ENCODE measurements at regions not wholly inside any gene's neighbourhood (a gene's known extent, or its start where the extent isn't known, plus 50 kb on each side); places are given as distances from the start of the nearest gene placed in this dataset.

DNA sequence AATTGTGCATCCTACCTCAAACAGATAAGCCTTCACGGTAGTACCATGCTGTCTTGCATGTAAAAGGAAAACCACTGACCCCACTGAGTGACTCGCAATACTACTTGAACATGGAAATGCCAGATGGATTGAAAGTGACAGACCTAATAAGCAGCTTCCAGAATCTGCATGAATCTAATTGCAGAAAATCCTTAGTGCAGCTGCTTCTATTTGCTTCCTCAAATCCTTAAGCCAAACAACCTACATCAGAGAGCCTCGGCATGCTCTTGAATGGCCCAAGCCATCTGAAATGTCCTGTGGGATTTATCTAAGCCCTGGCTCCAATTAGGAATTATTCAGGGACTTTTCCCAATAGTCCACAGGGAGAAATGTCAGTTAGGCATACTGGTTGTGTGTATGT, 509.5 kb upstream of the CELF2 start:
- no peaks in the 10 kb centered on the region for H3K36me3 Mint-ChIP-seq
- no peak for DNase-seq

DNA sequence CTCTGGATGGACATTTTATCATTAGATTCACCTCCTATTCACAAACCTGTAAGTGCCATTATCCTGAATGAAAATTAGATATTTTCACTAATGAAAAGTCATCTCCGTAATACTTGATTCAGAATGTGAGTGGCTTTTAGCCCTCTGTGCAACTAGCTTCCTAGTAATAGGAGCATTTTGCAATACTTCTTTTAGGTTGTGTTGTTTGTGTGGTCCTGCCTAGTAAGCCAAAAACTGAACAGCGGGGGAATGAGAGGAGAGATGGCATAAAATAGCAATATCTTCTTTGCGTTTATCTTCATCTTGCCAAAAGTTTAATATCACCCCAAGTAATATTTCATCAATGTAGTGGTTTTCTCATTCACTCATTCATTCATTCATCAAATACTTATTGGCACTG, 507.5 kb upstream of the CELF2 start:
- 86% methylated on average over 2 of the region's 3 CpGs for WGBS (ENCODE audit: insufficient coverage)
- no peaks in the 10 kb centered on the region for H3K36me3 Mint-ChIP-seq
- Histone ChIP-seq H3K27ac (ENCODE audit: low read length) (no peak overlapping the region), H3K27me3 (ENCODE audit: control insufficient read depth, insufficient read depth, low read length) (no peaks in the 10 kb centered on the region), H3K9me3 (ENCODE audit: control insufficient read depth, insufficient read depth, low read length) (no peaks in the 10 kb centered on the region), H3K4me1 (ENCODE audit: control insufficient read depth, insufficient read depth, low read length) (no peaks in the 10 kb centered on the region), H3K36me3 (ENCODE audit: control insufficient read depth, insufficient read depth, low read length) (no peaks in the 10 kb centered on the region), H3K4me3 (ENCODE audit: low read length) (no peak overlapping the region)
- H3K27me3 Mint-ChIP-seq (ENCODE audit: low read depth in 2 of 2) = peaks cover 2 to 13% of the 10 kb centered on the region in 2 donors
- intact Hi-C loops (cut with micrococcal nuclease) = no loop called here
- TF ChIP-seq, protein P1, sequence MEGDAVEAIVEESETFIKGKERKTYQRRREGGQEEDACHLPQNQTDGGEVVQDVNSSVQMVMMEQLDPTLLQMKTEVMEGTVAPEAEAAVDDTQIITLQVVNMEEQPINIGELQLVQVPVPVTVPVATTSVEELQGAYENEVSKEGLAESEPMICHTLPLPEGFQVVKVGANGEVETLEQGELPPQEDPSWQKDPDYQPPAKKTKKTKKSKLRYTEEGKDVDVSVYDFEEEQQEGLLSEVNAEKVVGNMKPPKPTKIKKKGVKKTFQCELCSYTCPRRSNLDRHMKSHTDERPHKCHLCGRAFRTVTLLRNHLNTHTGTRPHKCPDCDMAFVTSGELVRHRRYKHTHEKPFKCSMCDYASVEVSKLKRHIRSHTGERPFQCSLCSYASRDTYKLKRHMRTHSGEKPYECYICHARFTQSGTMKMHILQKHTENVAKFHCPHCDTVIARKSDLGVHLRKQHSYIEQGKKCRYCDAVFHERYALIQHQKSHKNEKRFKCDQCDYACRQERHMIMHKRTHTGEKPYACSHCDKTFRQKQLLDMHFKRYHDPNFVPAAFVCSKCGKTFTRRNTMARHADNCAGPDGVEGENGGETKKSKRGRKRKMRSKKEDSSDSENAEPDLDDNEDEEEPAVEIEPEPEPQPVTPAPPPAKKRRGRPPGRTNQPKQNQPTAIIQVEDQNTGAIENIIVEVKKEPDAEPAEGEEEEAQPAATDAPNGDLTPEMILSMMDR (IDR thresholded peaks at IDR 0.05) = no peak
- ATAC-seq (no peak), DNase-seq (no peak)
- no peaks in the 10 kb centered on the region for H3K4me1 Mint-ChIP-seq
- H3K9me3 Mint-ChIP-seq = no peaks in the 10 kb centered on the region
- no peak overlapping the region for H3K4me3 Mint-ChIP-seq
- no peak overlapping the region for H3K27ac Mint-ChIP-seq

More for the DNA sequence above, 509.5 kb upstream of the CELF2 start:
- no peaks in the 10 kb centered on the region for H3K36me3 ChIP-seq (ENCODE audit: control insufficient read depth, insufficient read depth, low read length)
- intact Hi-C loops (cut with micrococcal nuclease) = no loop called here
- no peaks in the 10 kb centered on the region for H3K9me3 ChIP-seq (ENCODE audit: control insufficient read depth, insufficient read depth, low read length)
- no peaks in the 10 kb centered on the region for H3K4me1 Mint-ChIP-seq
- no peaks in the 10 kb centered on the region for H3K4me1 ChIP-seq (ENCODE audit: control insufficient read depth, insufficient read depth, low read length)
- H3K9me3 Mint-ChIP-seq = no peaks in the 10 kb centered on the region
- TF ChIP-seq, protein P1 (IDR thresholded peaks at IDR 0.05) = no peak
- no peak overlapping the region for H3K4me3 Mint-ChIP-seq
- H3K27me3 Mint-ChIP-seq (ENCODE audit: low read depth in 2 of 2) = peaks cover 6 to 15% of the 10 kb centered on the region in 2 donors
- ATAC-seq = no peak
- WGBS (ENCODE audit: insufficient coverage) = 73% methylated on average over 3 of the region's 3 CpGs
- H3K27ac ChIP-seq (ENCODE audit: low read length) = no peak overlapping the region
- H3K27me3 ChIP-seq (ENCODE audit: control insufficient read depth, insufficient read depth, low read length) = no peaks in the 10 kb centered on the region
- H3K4me3 ChIP-seq (ENCODE audit: low read length) = no peak overlapping the region
- H3K27ac Mint-ChIP-seq = no peak overlapping the region

DNA sequence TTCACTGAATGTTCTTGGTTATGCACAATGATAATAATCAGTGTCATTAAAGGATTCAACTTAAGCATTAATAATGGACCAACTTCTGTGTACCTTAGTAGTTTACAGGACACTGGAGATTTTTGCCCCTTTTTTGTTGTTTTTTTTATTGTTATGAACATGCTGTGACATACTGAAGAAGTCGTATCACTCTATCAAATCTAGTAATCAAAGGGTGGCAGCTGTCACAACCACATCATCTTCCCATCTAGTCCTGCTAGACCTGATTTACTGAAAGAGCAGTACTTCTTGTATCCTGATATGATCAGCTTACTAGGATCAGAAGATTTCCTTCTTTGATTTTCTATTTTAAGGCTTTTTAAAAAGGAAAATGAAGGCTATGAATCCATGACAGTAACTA, 504.6 kb upstream of the CELF2 start:
- no peak overlapping the region for H3K4me3 Mint-ChIP-seq
- H3K36me3 Mint-ChIP-seq = no peaks in the 10 kb centered on the region
- no CpG with 5 or more reads among the region's 1 CpG for WGBS (ENCODE audit: insufficient coverage)
- peaks cover 0 to 13% of the 10 kb centered on the region in 2 donors for H3K27me3 Mint-ChIP-seq (ENCODE audit: low read depth in 2 of 2)
- H3K4me3 ChIP-seq (ENCODE audit: low read length) = no peak overlapping the region
- TF ChIP-seq, protein P1 (IDR thresholded peaks at IDR 0.05) = no peak
- no peaks in the 10 kb centered on the region for H3K9me3 ChIP-seq (ENCODE audit: control insufficient read depth, insufficient read depth, low read length)
- H3K4me1 Mint-ChIP-seq = no peaks in the 10 kb centered on the region
- no peak overlapping the region for H3K27ac ChIP-seq (ENCODE audit: low read length)
- no peaks in the 10 kb centered on the region for H3K9me3 Mint-ChIP-seq
- H3K27me3 ChIP-seq (ENCODE audit: control insufficient read depth, insufficient read depth, low read length) = no peaks in the 10 kb centered on the region
- H3K36me3 ChIP-seq (ENCODE audit: control insufficient read depth, insufficient read depth, low read length) = no peaks in the 10 kb centered on the region
- H3K27ac Mint-ChIP-seq = no peak overlapping the region
- no peaks in the 10 kb centered on the region for H3K4me1 ChIP-seq (ENCODE audit: control insufficient read depth, insufficient read depth, low read length)
- no peak for ATAC-seq
- no peak for DNase-seq
- intact Hi-C loops (cut with micrococcal nuclease) = no loop called here

DNA sequence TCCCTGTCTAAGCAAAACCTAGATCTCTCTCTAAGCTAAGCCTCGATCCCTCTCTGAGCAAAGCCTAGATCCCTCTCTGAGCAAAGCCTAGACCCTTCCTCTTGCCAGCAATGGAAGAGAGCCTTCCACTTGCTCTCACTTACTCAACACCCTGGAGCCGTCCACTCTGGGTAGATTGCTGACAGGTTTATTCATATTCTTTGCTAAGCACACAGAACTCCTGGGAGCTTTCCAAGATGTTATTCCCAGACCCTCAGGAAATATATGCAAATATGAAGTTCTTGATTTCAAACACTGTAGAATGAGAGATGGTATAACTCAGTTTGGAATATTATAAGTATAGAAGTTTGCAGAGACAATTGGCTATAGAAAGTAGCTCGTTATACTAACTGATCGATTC, 503.8 kb upstream of the CELF2 start:
- Mint-ChIP-seq H3K9me3 (no peaks in the 10 kb centered on the region), H3K36me3 (no peaks in the 10 kb centered on the region), H3K4me1 (no peaks in the 10 kb centered on the region), H3K4me3 (no peak overlapping the region), H3K27ac (no peak overlapping the region), H3K27me3 (ENCODE audit: low read depth in 2 of 2) (peaks cover 0 to 13% of the 10 kb centered on the region in 2 donors)
- no peak for ATAC-seq
- H3K27me3 ChIP-seq (ENCODE audit: control insufficient read depth, insufficient read depth, low read length) = no peaks in the 10 kb centered on the region
- TF ChIP-seq, protein P1 (IDR thresholded peaks at IDR 0.05) = no peak
- no peaks in the 10 kb centered on the region for H3K36me3 ChIP-seq (ENCODE audit: control insufficient read depth, insufficient read depth, low read length)
- no peak for DNase-seq
- intact Hi-C loops (cut with micrococcal nuclease) = no loop called here
- H3K4me1 ChIP-seq (ENCODE audit: control insufficient read depth, insufficient read depth, low read length) = no peaks in the 10 kb centered on the region
- 85% methylated on average over 2 of the region's 4 CpGs for WGBS (ENCODE audit: insufficient coverage)
- no peak overlapping the region for H3K27ac ChIP-seq (ENCODE audit: low read length)
- no peak overlapping the region for H3K4me3 ChIP-seq (ENCODE audit: low read length)
- no peaks in the 10 kb centered on the region for H3K9me3 ChIP-seq (ENCODE audit: control insufficient read depth, insufficient read depth, low read length)
